HepG2 (cell line): ENCODE measurements at regions not wholly inside any gene's neighbourhood (a gene's known extent, or its start where the extent isn't known, plus 50 kb on each side); places are given as distances from the start of the nearest gene placed in this dataset.
A peak's percentile ranks its signal among the peaks of the same experiment; 100 is the strongest.

Source experiments
- FOXO1 ChIP-seq: sonication (generic); formaldehyde crosslinking; IDR thresholded peaks from 2 replicates; pipeline ENCODE4 v1.4.0; 2020; ENCODE audit warnings: missing genetic modification reagents
- HNF1A ChIP-seq, 2 experiments: sonication (generic) in 1 of 2; formaldehyde crosslinking in 1 of 2; IDR thresholded peaks; 2 replicates each; pipeline versions ENCODE4 v1.4.0 to v1.6.1; 2016 to 2020; ENCODE audit warnings: borderline replicate concordance in 1 of 2, low read depth in 1 of 2, mild to moderate bottlenecking in 1 of 2, missing genetic modification reagents in 1 of 2
- HOXD1 ChIP-seq: sonication (generic); formaldehyde crosslinking; IDR thresholded peaks from 2 replicates; pipeline ENCODE4 v1.5.0; 2020; ENCODE audit warnings: missing genetic modification reagents
- KAT7 ChIP-seq: IDR thresholded peaks from 2 replicates; pipeline ENCODE4 v1.6.1; 2018; ENCODE audit warnings: borderline replicate concordance, missing compliant biosample characterization
- PHF5A ChIP-seq: IDR thresholded peaks from one replicate; pipeline ENCODE4 v1.6.1; 2018; ENCODE audit warnings: low read depth, missing genetic modification reagents; ENCODE audit not compliant: unreplicated experiment
- SMC3 ChIP-seq: IDR thresholded peaks from 2 replicates; pipeline ENCODE4 v1.6.1; 2011; ENCODE audit warnings: low read length, improper control_type of control experiment
- ZFP36L1 ChIP-seq: sonication (generic); formaldehyde crosslinking; IDR thresholded peaks from 2 replicates; pipeline ENCODE4 v1.8.0; 2022; ENCODE audit warnings: mild to moderate bottlenecking, missing genetic modification reagents, moderate library complexity
- ZNF326 ChIP-seq: sonication (generic); formaldehyde crosslinking; IDR thresholded peaks from 2 replicates; pipeline ENCODE4 v1.4.0; 2020; ENCODE audit warnings: missing genetic modification reagents, borderline replicate concordance
- TF ChIP-seq, protein P1 (sequence below): sonication (generic); formaldehyde crosslinking; IDR thresholded peaks from 2 replicates; pipeline ENCODE4 v1.4.0; 2020; ENCODE audit warnings: mild to moderate bottlenecking, missing genetic modification reagents
- TF ChIP-seq, protein P2 (sequence below): sonication (generic); formaldehyde crosslinking; conservative IDR thresholded peaks from 2 replicates; pipeline ENCODE4 v1.4.0; 2020; ENCODE audit warnings: mild to moderate bottlenecking, missing genetic modification reagents, moderate library complexity
- TF ChIP-seq, protein P3 (sequence below): sonication (generic); formaldehyde crosslinking; IDR thresholded peaks from 2 replicates; pipeline ENCODE4 v1.4.0; 2020; ENCODE audit warnings: missing genetic modification reagents

DNA sequence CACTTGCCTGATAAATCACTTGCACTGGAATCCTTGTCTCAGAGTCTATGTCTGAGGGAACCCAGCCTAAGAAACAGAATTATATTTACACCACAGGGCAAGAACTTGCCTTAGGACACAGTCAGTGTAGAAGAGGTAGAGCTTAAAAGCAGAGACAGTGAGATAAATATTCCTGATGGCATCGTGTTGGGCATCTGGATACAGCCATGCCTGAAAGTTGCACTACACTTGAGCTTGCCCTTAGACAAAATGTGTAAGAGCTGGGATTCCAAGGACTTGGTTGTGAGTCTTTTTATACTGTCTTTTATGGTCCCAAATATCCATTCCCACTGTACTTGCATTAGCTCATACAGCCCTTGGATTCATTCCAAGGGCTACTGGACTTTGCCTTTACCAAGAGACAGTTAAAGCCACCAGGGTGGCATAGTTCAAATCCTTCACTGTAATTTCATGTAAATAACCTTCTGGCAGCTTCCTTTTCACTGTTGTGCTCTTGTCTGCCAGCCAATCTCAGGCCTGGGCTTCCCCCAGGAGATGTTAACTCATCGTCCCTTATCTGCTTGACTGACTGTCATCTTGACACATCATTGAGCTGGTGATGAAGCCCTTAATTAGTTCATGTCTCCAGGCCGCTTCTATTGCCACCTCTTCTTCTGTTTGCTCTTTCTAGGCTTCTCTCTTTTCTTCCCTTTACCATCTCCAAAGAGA, 577.9 kb upstream of the TBX3 start (continued):
- TF ChIP-seq, protein P1, sequence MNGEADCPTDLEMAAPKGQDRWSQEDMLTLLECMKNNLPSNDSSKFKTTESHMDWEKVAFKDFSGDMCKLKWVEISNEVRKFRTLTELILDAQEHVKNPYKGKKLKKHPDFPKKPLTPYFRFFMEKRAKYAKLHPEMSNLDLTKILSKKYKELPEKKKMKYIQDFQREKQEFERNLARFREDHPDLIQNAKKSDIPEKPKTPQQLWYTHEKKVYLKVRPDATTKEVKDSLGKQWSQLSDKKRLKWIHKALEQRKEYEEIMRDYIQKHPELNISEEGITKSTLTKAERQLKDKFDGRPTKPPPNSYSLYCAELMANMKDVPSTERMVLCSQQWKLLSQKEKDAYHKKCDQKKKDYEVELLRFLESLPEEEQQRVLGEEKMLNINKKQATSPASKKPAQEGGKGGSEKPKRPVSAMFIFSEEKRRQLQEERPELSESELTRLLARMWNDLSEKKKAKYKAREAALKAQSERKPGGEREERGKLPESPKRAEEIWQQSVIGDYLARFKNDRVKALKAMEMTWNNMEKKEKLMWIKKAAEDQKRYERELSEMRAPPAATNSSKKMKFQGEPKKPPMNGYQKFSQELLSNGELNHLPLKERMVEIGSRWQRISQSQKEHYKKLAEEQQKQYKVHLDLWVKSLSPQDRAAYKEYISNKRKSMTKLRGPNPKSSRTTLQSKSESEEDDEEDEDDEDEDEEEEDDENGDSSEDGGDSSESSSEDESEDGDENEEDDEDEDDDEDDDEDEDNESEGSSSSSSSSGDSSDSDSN (CRISPR knock-in tag) = no peak
- TF ChIP-seq PHF5A (CRISPR knock-in tag) (no peak), HNF1A (IDR thresholded peaks at IDR 0.05; ENCODE audit: low read depth) (no peak), HNF1A (CRISPR knock-in tag; IDR thresholded peaks at IDR 0.05; ENCODE audit: borderline replicate concordance) (no peak), ZFP36L1 (CRISPR knock-in tag) (no peak), HOXD1 (CRISPR knock-in tag) (no peak), SMC3 (0 out of 2 replicates have a peak, but pooled peaks have one; percentile 2), KAT7 (no peak), ZNF326 (CRISPR knock-in tag) (no peak), FOXO1 (peak; percentile 40; the same call in 1 of the 2 replicates)
- TF ChIP-seq, protein P2, sequence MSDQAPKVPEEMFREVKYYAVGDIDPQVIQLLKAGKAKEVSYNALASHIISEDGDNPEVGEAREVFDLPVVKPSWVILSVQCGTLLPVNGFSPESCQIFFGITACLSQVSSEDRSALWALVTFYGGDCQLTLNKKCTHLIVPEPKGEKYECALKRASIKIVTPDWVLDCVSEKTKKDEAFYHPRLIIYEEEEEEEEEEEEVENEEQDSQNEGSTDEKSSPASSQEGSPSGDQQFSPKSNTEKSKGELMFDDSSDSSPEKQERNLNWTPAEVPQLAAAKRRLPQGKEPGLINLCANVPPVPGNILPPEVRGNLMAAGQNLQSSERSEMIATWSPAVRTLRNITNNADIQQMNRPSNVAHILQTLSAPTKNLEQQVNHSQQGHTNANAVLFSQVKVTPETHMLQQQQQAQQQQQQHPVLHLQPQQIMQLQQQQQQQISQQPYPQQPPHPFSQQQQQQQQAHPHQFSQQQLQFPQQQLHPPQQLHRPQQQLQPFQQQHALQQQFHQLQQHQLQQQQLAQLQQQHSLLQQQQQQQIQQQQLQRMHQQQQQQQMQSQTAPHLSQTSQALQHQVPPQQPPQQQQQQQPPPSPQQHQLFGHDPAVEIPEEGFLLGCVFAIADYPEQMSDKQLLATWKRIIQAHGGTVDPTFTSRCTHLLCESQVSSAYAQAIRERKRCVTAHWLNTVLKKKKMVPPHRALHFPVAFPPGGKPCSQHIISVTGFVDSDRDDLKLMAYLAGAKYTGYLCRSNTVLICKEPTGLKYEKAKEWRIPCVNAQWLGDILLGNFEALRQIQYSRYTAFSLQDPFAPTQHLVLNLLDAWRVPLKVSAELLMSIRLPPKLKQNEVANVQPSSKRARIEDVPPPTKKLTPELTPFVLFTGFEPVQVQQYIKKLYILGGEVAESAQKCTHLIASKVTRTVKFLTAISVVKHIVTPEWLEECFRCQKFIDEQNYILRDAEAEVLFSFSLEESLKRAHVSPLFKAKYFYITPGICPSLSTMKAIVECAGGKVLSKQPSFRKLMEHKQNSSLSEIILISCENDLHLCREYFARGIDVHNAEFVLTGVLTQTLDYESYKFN = peak; percentile 54
- TF ChIP-seq, protein P3, sequence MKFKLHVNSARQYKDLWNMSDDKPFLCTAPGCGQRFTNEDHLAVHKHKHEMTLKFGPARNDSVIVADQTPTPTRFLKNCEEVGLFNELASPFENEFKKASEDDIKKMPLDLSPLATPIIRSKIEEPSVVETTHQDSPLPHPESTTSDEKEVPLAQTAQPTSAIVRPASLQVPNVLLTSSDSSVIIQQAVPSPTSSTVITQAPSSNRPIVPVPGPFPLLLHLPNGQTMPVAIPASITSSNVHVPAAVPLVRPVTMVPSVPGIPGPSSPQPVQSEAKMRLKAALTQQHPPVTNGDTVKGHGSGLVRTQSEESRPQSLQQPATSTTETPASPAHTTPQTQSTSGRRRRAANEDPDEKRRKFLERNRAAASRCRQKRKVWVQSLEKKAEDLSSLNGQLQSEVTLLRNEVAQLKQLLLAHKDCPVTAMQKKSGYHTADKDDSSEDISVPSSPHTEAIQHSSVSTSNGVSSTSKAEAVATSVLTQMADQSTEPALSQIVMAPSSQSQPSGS (CRISPR knock-in tag) = no peak
